ENCODE measurements at regions not wholly inside any gene's neighbourhood (a gene's known extent, or its start where the extent isn't known, plus 50 kb on each side); places are given as distances from the start of the nearest gene placed in this dataset.

DNA sequence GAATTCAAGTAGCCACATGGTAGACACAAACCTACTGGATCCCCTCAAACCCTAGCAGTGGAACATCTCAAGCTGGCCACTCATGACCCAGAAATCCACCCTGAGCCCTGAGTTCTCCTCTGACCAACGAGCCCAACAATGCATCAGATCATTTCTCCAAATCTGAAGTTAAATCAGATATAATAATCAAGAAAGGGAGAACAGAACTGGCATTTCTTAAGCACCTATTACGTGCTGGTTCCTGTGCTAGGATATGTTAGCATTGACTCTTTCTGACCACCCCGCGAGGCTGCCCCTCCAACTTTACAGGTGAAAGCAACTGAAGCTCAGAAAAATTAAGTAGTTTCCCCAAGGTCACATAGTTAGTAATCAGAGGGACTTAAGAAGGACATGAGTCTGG lies 51.5 kb upstream of the CCDC174 start:
- ATAC-seq (ENCODE audit: low read depth in 2 of 2) = no peak
- H3K4me1 ChIP-seq (ENCODE audit: control insufficient read depth, insufficient read depth, low read length, poor library complexity, severe bottlenecking) = no peaks in the 10 kb centered on the region
- Mint-ChIP-seq H3K27ac (no peak overlapping the region), H3K9me3 (peaks cover 0 to 15% (median 4%) of the 10 kb centered on the region in 7 donors), H3K27me3 (peaks cover 64% of the 10 kb centered on the region), H3K4me3 (no peak overlapping the region), H3K4me1 (peaks cover 0 to 3% (median 0%) of the 10 kb centered on the region in 4 donors), H3K36me3 (peaks cover 3% of the 10 kb centered on the region)
- H3K27ac ChIP-seq (ENCODE audit: insufficient read depth, low read length, poor library complexity, severe bottlenecking) = no peak overlapping the region
- no peaks in the 10 kb centered on the region for H3K36me3 ChIP-seq (ENCODE audit: control insufficient read depth, insufficient read depth, low read length)
- peaks cover 0 to 6% of the 10 kb centered on the region in 2 experiments for H3K9me3 ChIP-seq (ENCODE audit: control insufficient read depth in 2 of 2, low read length in 2 of 2)
- peaks cover 27% of the 10 kb centered on the region for H3K27me3 ChIP-seq (ENCODE audit: control insufficient read depth, insufficient read depth, low read length)
- DNase-seq = no peak
- no peak overlapping the region for H3K4me3 ChIP-seq (ENCODE audit: low read depth, low read length)

DNA sequence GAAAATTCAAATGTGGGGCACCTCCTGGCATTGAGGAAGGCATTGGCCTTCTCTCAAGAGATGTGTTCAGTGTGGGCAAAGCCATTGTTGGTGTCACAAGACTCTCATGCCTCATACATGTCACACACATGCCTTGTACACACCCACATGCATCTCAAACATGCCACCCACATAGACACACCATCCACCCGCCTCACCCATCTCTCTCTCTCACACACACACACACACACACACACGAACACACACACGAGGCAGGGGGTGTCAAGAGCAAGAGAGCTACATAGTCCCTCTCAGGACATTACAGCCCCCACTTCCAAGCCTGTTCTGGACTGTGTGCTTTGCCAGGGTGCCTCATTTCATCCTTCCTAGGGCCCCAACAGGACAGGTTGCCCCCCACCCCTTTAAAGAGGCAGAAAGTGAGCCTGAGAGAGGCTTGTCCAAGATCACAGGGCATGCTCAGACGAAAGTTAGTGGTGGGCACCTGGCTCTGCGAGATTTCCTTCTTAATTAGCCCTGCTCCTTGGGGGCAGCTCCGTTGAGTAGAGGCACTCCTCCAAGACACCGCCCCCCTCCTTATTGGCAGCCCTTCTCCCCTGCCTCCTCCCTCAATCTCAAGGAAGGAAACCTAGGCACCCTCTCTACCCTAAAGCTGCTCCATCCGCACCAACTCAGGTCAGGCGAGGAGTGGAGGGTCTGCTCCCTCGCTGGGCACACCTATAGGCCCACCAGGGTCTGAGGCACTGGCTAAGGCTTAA lies 50.5 kb upstream of the CCDC174 start:
- DNase-seq (no peak), ATAC-seq (ENCODE audit: low read depth in 2 of 2) (no peak)
- no peaks in the 10 kb centered on the region for H3K4me1 ChIP-seq (ENCODE audit: control insufficient read depth, insufficient read depth, low read length, poor library complexity, severe bottlenecking)
- H3K27ac Mint-ChIP-seq = no peak overlapping the region
- H3K9me3 Mint-ChIP-seq = peaks cover 0 to 15% (median 4%) of the 10 kb centered on the region in 7 donors
- H3K27me3 Mint-ChIP-seq = peaks cover 74% of the 10 kb centered on the region
- no peak overlapping the region for H3K4me3 Mint-ChIP-seq
- H3K4me3 ChIP-seq (ENCODE audit: low read depth, low read length) = no peak overlapping the region
- H3K36me3 ChIP-seq (ENCODE audit: control insufficient read depth, insufficient read depth, low read length) = no peaks in the 10 kb centered on the region
- H3K27ac ChIP-seq (ENCODE audit: insufficient read depth, low read length, poor library complexity, severe bottlenecking) = no peak overlapping the region
- H3K4me1 Mint-ChIP-seq = peaks cover 0 to 3% (median 0%) of the 10 kb centered on the region in 4 donors
- peaks cover 27% of the 10 kb centered on the region for H3K27me3 ChIP-seq (ENCODE audit: control insufficient read depth, insufficient read depth, low read length)
- H3K9me3 ChIP-seq (ENCODE audit: control insufficient read depth in 2 of 2, low read length in 2 of 2) = peaks cover 0 to 6% of the 10 kb centered on the region in 2 experiments
- peaks cover 3% of the 10 kb centered on the region for H3K36me3 Mint-ChIP-seq

GRCh38 chr3:14601692-14602005 lies 49.9 kb upstream of the CCDC174 start:
- Mint-ChIP-seq H3K27me3 (peaks cover 73% of the 10 kb centered on the region), H3K9me3 (peaks cover 0 to 15% (median 4%) of the 10 kb centered on the region in 7 donors), H3K4me1 (peaks cover 0 to 3% (median 0%) of the 10 kb centered on the region in 4 donors), H3K27ac (no peak overlapping the region), H3K4me3 (no peak overlapping the region), H3K36me3 (peaks cover 3% of the 10 kb centered on the region)
- ATAC-seq (ENCODE audit: low read depth in 2 of 2) (no peak), DNase-seq (no peak)
- no peaks in the 10 kb centered on the region for H3K36me3 ChIP-seq (ENCODE audit: control insufficient read depth, insufficient read depth, low read length)
- peaks cover 0 to 6% of the 10 kb centered on the region in 2 experiments for H3K9me3 ChIP-seq (ENCODE audit: control insufficient read depth in 2 of 2, low read length in 2 of 2)
- no peak overlapping the region for H3K27ac ChIP-seq (ENCODE audit: insufficient read depth, low read length, poor library complexity, severe bottlenecking)
- H3K4me3 ChIP-seq (ENCODE audit: low read depth, low read length) = no peak overlapping the region
- peaks cover 27% of the 10 kb centered on the region for H3K27me3 ChIP-seq (ENCODE audit: control insufficient read depth, insufficient read depth, low read length)
- no peaks in the 10 kb centered on the region for H3K4me1 ChIP-seq (ENCODE audit: control insufficient read depth, insufficient read depth, low read length, poor library complexity, severe bottlenecking)

Data from CD4-positive, CD25-positive, alpha-beta regulatory T cell (primary cell).